ENCODE measurements at regions not wholly inside any gene's neighbourhood (a gene's known extent, or its start where the extent isn't known, plus 50 kb on each side); places are given as distances from the start of the nearest gene placed in this dataset.

- DNase-seq (no peak), ATAC-seq (ENCODE audit: insufficient read depth, low read depth) (no peak)
- no peak overlapping the region for H3K4me3 ChIP-seq (ENCODE audit: low read depth in 1 of 2, low read length in 2 of 2)
These were observed 491.9 kb downstream of the IRS1 start for GRCh38 chr2:226307487-226308322.

GRCh38 chr2:226306969-226307368, 492.7 kb downstream of the IRS1 start:
- H3K9ac ChIP-seq (ENCODE audit: low read depth, low read length), result no peak overlapping the region
- ATAC-seq (ENCODE audit: insufficient read depth, low read depth), result no peak

More at GRCh38 chr2:226307487-226308322, 491.9 kb downstream of the IRS1 start:
- no peaks in the 10 kb centered on the region for H4K20me1 ChIP-seq (ENCODE audit: insufficient read depth, low read length)
- no peak for TF ChIP-seq EZH2 (IDR thresholded peaks at IDR 0.05; ENCODE audit: borderline replicate concordance, low read depth, low read length, severe bottlenecking)
- no peak for TF ChIP-seq CTCF (IDR thresholded peaks at IDR 0.05; ENCODE audit: borderline replicate concordance, extremely low read depth, low read length, poor library complexity, severe bottlenecking)
- no peaks in the 10 kb centered on the region for H3K4me1 ChIP-seq (ENCODE audit: insufficient read depth, low read length)
- no peaks in the 10 kb centered on the region for H3K27me3 ChIP-seq (ENCODE audit: insufficient read depth, low read length, poor library complexity)
- H3K36me3 ChIP-seq (ENCODE audit: insufficient read depth, low read length), result no peaks in the 10 kb centered on the region
- no peak overlapping the region for H3K27ac ChIP-seq (ENCODE audit: low read length)
- H3K9ac ChIP-seq (ENCODE audit: low read depth, low read length), result no peak overlapping the region
- no peak overlapping the region for H3K4me2 ChIP-seq (ENCODE audit: insufficient read depth, low read length)
- no peaks in the 10 kb centered on the region for H3K9me3 ChIP-seq (ENCODE audit: insufficient read depth, low read length, severe bottlenecking)
- no peaks in the 10 kb centered on the region for H3K79me2 ChIP-seq (ENCODE audit: insufficient read depth, low read length)
- H2AFZ ChIP-seq (ENCODE audit: low read depth, low read length), result no peak overlapping the region

GRCh38 chr2:226304308-226304707, 495.3 kb downstream of the IRS1 start:
- H3K4me1 ChIP-seq (ENCODE audit: insufficient read depth, low read length), result no peaks in the 10 kb centered on the region
- H3K4me3 ChIP-seq (ENCODE audit: low read depth in 1 of 2, low read length in 2 of 2), result no peak overlapping the region
- H3K4me2 ChIP-seq (ENCODE audit: insufficient read depth, low read length), result no peak overlapping the region
- no peaks in the 10 kb centered on the region for H3K36me3 ChIP-seq (ENCODE audit: insufficient read depth, low read length)
- TF ChIP-seq EZH2 (IDR thresholded peaks at IDR 0.05; ENCODE audit: borderline replicate concordance, low read depth, low read length, severe bottlenecking), result no peak
- no peak for TF ChIP-seq CTCF (IDR thresholded peaks at IDR 0.05; ENCODE audit: borderline replicate concordance, extremely low read depth, low read length, poor library complexity, severe bottlenecking)
- H3K27me3 ChIP-seq (ENCODE audit: insufficient read depth, low read length, poor library complexity), result no peaks in the 10 kb centered on the region
- no peaks in the 10 kb centered on the region for H3K9me3 ChIP-seq (ENCODE audit: insufficient read depth, low read length, severe bottlenecking)
- DNase-seq, result no peak
- no peak overlapping the region for H2AFZ ChIP-seq (ENCODE audit: low read depth, low read length)
- no peaks in the 10 kb centered on the region for H3K79me2 ChIP-seq (ENCODE audit: insufficient read depth, low read length)
- no peaks in the 10 kb centered on the region for H4K20me1 ChIP-seq (ENCODE audit: insufficient read depth, low read length)
- ATAC-seq (ENCODE audit: insufficient read depth, low read depth), result no peak
- H3K9ac ChIP-seq (ENCODE audit: low read depth, low read length), result no peak overlapping the region
- no peak overlapping the region for H3K27ac ChIP-seq (ENCODE audit: low read length)

More at GRCh38 chr2:226306969-226307368, 492.7 kb downstream of the IRS1 start:
- Histone ChIP-seq H3K4me2 (ENCODE audit: insufficient read depth, low read length) (no peak overlapping the region), H3K79me2 (ENCODE audit: insufficient read depth, low read length) (no peaks in the 10 kb centered on the region), H4K20me1 (ENCODE audit: insufficient read depth, low read length) (no peaks in the 10 kb centered on the region), H3K9me3 (ENCODE audit: insufficient read depth, low read length, severe bottlenecking) (no peaks in the 10 kb centered on the region), H3K4me3 (ENCODE audit: low read depth in 1 of 2, low read length in 2 of 2) (no peak overlapping the region), H2AFZ (ENCODE audit: low read depth, low read length) (no peak overlapping the region), H3K36me3 (ENCODE audit: insufficient read depth, low read length) (no peaks in the 10 kb centered on the region), H3K27ac (ENCODE audit: low read length) (no peak overlapping the region), H3K27me3 (ENCODE audit: insufficient read depth, low read length, poor library complexity) (no peaks in the 10 kb centered on the region), H3K4me1 (ENCODE audit: insufficient read depth, low read length) (no peaks in the 10 kb centered on the region)
- DNase-seq, result no peak
- no peak for TF ChIP-seq EZH2 (IDR thresholded peaks at IDR 0.05; ENCODE audit: borderline replicate concordance, low read depth, low read length, severe bottlenecking)
- TF ChIP-seq CTCF (IDR thresholded peaks at IDR 0.05; ENCODE audit: borderline replicate concordance, extremely low read depth, low read length, poor library complexity, severe bottlenecking), result no peak
